ENCODE measurements at regions not wholly inside any gene's neighbourhood (a gene's known extent, or its start where the extent isn't known, plus 50 kb on each side); places are given as distances from the start of the nearest gene placed in this dataset.

- Histone ChIP-seq H3K4me1 (no peaks in the 10 kb centered on the region), H3K4me3 (no peak overlapping the region), H3K9me3 (no peaks in the 10 kb centered on the region), H3K36me3 (no peaks in the 10 kb centered on the region), H3K27me3 (no peaks in the 10 kb centered on the region), H3K27ac (no peak overlapping the region)
- 70 to 88% (median 82%) methylated on average over 3 of the region's 3 CpGs for WGBS, 5 donors
- DNase-seq, result no peak
- TF ChIP-seq POLR2A (IDR thresholded peaks at IDR 0.05), result no peak
- TF ChIP-seq EP300 (IDR thresholded peaks at IDR 0.05), result no peak
- TF ChIP-seq, protein P1, sequence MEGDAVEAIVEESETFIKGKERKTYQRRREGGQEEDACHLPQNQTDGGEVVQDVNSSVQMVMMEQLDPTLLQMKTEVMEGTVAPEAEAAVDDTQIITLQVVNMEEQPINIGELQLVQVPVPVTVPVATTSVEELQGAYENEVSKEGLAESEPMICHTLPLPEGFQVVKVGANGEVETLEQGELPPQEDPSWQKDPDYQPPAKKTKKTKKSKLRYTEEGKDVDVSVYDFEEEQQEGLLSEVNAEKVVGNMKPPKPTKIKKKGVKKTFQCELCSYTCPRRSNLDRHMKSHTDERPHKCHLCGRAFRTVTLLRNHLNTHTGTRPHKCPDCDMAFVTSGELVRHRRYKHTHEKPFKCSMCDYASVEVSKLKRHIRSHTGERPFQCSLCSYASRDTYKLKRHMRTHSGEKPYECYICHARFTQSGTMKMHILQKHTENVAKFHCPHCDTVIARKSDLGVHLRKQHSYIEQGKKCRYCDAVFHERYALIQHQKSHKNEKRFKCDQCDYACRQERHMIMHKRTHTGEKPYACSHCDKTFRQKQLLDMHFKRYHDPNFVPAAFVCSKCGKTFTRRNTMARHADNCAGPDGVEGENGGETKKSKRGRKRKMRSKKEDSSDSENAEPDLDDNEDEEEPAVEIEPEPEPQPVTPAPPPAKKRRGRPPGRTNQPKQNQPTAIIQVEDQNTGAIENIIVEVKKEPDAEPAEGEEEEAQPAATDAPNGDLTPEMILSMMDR (IDR thresholded peaks at IDR 0.05), result no peak
- no peak for TF ChIP-seq POLR2AphosphoS5 (IDR thresholded peaks at IDR 0.05)
- intact Hi-C loops (cut with DNase I; ENCODE audit: low total_unique reads), result no loop called here
These were observed 535.0 kb upstream of the ARID1B start for GRCh38 chr6:156242206-156242605.

- Histone ChIP-seq H3K27ac (no peak overlapping the region), H3K4me1 (no peaks in the 10 kb centered on the region), H3K36me3 (no peaks in the 10 kb centered on the region), H3K27me3 (no peaks in the 10 kb centered on the region), H3K4me3 (no peak overlapping the region), H3K9me3 (no peaks in the 10 kb centered on the region)
- 74 to 83% (median 78%) methylated on average over 10 of the region's 10 CpGs for WGBS, 5 donors
- intact Hi-C loops (cut with DNase I; ENCODE audit: low total_unique reads), result no loop called here
- TF ChIP-seq POLR2A (IDR thresholded peaks at IDR 0.05) (no peak), POLR2AphosphoS5 (IDR thresholded peaks at IDR 0.05) (no peak), EP300 (IDR thresholded peaks at IDR 0.05) (no peak)
- TF ChIP-seq, protein P1 (IDR thresholded peaks at IDR 0.05), result no peak
- DNase-seq, result no peak
These were observed 546.0 kb upstream of the ARID1B start for GRCh38 chr6:156231026-156231765.

GRCh38 chr6:156219973-156220372, 557.2 kb upstream of the ARID1B start:
- no peak overlapping the region for H3K4me3 ChIP-seq
- H3K27ac ChIP-seq, result no peak overlapping the region
- DNase-seq, result no peak
- no peaks in the 10 kb centered on the region for H3K36me3 ChIP-seq
- H3K4me1 ChIP-seq, result no peaks in the 10 kb centered on the region
- peaks cover 0 to 4% (median 0%) of the 10 kb centered on the region in 4 donors for H3K9me3 ChIP-seq
- no peaks in the 10 kb centered on the region for H3K27me3 ChIP-seq
- TF ChIP-seq POLR2AphosphoS5 (IDR thresholded peaks at IDR 0.05), result no peak
- intact Hi-C loops (cut with DNase I; ENCODE audit: low total_unique reads), result no loop called here

GRCh38 chr6:156205678-156206077, 571.5 kb upstream of the ARID1B start:
- Histone ChIP-seq H3K27ac (no peak overlapping the region), H3K4me3 (no peak overlapping the region), H3K9me3 (peaks cover 0 to 34% (median 10%) of the 10 kb centered on the region in 4 donors), H3K4me1 (no peaks in the 10 kb centered on the region), H3K36me3 (no peaks in the 10 kb centered on the region), H3K27me3 (no peaks in the 10 kb centered on the region)
- TF ChIP-seq, protein P1 (IDR thresholded peaks at IDR 0.05), result no peak
- TF ChIP-seq EP300 (IDR thresholded peaks at IDR 0.05) (no peak), POLR2A (IDR thresholded peaks at IDR 0.05) (no peak), POLR2AphosphoS5 (IDR thresholded peaks at IDR 0.05) (no peak)
- no peak for DNase-seq
- intact Hi-C loops (cut with DNase I; ENCODE audit: low total_unique reads), result no loop called here
- 72 to 93% (median 79%) methylated on average over 3 of the region's 3 CpGs for WGBS, 5 donors

- H3K4me1 ChIP-seq, result no peaks in the 10 kb centered on the region
- no peak for TF ChIP-seq POLR2AphosphoS5 (IDR thresholded peaks at IDR 0.05)
- no peak for DNase-seq
- H3K4me3 ChIP-seq, result no peak overlapping the region
- WGBS, 5 donors, result 63 to 79% (median 68%) methylated on average over 5 of the region's 5 CpGs
- no peaks in the 10 kb centered on the region for H3K36me3 ChIP-seq
- H3K9me3 ChIP-seq, result no peaks in the 10 kb centered on the region
- intact Hi-C loops (cut with DNase I; ENCODE audit: low total_unique reads), result no loop called here
- no peaks in the 10 kb centered on the region for H3K27me3 ChIP-seq
- H3K27ac ChIP-seq, result no peak overlapping the region
These were observed 578.0 kb upstream of the ARID1B start for GRCh38 chr6:156199182-156199581.

All from stomach (tissue), 8 donors.